ENCODE measurements at regions not wholly inside any gene's neighbourhood (a gene's known extent, or its start where the extent isn't known, plus 50 kb on each side); places are given as distances from the start of the nearest gene placed in this dataset.
A peak's percentile ranks its signal among the peaks of the same experiment; 100 is the strongest.
"Not testable (repeated sequence)": the region's sequence is repeated elsewhere in the genome, so short reads cannot be mapped to it uniquely, and the experiment has no call there.

GRCh38 chr4:180999217-180999616, 1244.0 kb upstream of the TENM3 start:
- in situ Hi-C loops (cut with MboI; ENCODE audit: low pct_unique_long_range_greater_than_20kb in 2 of 9, low sequenced_read_pairs in 9 of 9, unreplicated experiment in 9 of 9), result no loop called here
- Histone ChIP-seq H3K4me1 (replicated peaks in 1 of 2) (no peaks in the 10 kb centered on the region), H3K4me3 (no peak overlapping the region), H3K27ac (no peak overlapping the region)
- 0 to 50% (median 35%) methylated on average over 2 of the region's 2 CpGs; no CpG with 5 or more reads in 2 of the 10 experiments for WGBS, 10 experiments
- ATAC-seq (replicated peaks in 6 of 8), result no peak

- Histone ChIP-seq H3K4me3 (no peak overlapping the region), H3K27ac (no peak overlapping the region), H3K4me1 (replicated peaks in 1 of 2) (peaks cover 0 to 20% of the 10 kb centered on the region in 2 donors)
- 0 to 100% (median 92%) methylated on average over 1 to 4 of the region's 4 CpGs for WGBS, 10 experiments
- in situ Hi-C loops (cut with MboI; ENCODE audit: low pct_unique_long_range_greater_than_20kb in 2 of 9, low sequenced_read_pairs in 9 of 9, unreplicated experiment in 9 of 9), result no loop called here
- no peak for ATAC-seq (replicated peaks in 6 of 8)
Observed at GRCh38 chr4:181004056-181004455, 1239.1 kb upstream of the TENM3 start.

DNA sequence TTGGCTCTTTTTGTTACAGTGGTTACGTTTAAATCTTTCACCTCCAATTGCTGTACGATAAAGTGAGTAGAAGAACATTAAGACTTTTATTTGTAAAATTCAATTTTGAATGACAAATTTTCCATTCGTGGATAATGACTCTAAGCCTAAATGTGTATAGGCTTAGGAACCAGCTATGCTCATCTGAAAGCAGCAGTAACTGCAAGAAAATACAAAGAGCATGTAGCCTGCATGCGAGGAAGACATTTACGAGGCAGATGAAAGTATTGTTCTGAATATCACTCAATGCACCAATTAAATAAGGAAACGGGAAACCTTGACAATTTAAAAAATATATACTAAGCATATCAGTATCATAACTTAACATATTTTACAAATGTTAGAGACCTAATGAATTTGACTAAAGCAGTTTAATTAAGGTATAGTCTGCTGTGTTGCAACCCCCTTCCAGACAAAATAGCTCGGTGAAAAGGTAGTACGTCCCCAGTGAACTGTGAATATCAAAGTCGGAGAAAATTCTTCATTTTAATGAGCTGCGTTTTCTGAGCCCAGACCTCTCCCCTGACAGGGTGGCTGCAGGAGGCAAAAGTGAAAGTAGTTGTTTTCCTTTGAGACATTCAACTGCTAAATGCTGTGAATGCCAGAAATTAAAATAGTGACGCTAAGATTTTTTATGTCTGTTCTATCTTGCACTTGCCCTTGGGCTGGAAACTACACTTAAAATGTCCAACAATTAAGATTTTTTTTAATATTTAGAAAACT, 1236.5 kb upstream of the TENM3 start:
- Histone ChIP-seq H3K4me3 (no peak overlapping the region), H3K4me1 (replicated peaks in 1 of 2) (peaks cover 0 to 20% of the 10 kb centered on the region in 2 donors)
- WGBS, 10 experiments, result 0 to 56% (median 26%) methylated on average over 4 to 11 of the region's 11 CpGs

DNA sequence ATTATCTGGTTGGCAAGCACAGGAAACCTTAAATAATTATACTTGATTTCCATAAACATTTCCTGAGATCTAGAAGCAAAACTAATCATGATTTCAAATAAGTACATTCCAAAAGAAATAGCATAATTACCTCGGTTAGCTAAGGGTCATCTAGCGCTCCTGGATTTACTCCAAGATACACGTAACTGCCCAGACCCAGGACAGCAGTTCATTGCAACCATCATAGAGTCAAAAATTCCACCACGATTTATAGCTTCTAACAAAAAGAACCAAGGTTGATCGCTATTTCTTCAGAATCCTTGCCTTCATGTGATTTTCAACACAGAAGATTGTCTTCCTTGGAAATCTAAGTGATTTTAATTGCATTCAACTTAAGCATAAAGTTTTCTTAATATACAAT, 1235.5 kb upstream of the TENM3 start:
- Histone ChIP-seq H3K27ac (no peak overlapping the region), H3K4me3 (no peak overlapping the region), H3K4me1 (replicated peaks in 1 of 2) (peaks cover 0 to 20% of the 10 kb centered on the region in 2 donors)
- no peak for ATAC-seq (replicated peaks in 6 of 8)
- in situ Hi-C loops (cut with MboI; ENCODE audit: low pct_unique_long_range_greater_than_20kb in 2 of 9, low sequenced_read_pairs in 9 of 9, unreplicated experiment in 9 of 9), result no loop called here
- WGBS, 10 experiments, result 7 to 94% (median 88%) methylated on average over 3 to 5 of the region's 5 CpGs

More for the DNA sequence above, 1236.5 kb upstream of the TENM3 start:
- H3K27ac ChIP-seq, result no peak overlapping the region
- peak in 7 of 8 experiments; percentile 43 to 78 (median 51) for ATAC-seq (replicated peaks in 6 of 8)
- in situ Hi-C loops (cut with MboI; ENCODE audit: low pct_unique_long_range_greater_than_20kb in 2 of 9, low sequenced_read_pairs in 9 of 9, unreplicated experiment in 9 of 9), result no loop called here

GRCh38 chr4:181008164-181008563, 1235.0 kb upstream of the TENM3 start:
- H3K4me3 ChIP-seq, result no peak overlapping the region
- peaks cover 0 to 20% of the 10 kb centered on the region in 2 donors for H3K4me1 ChIP-seq (replicated peaks in 1 of 2)
- WGBS, 10 experiments, result 14 to 100% (median 66%) methylated on average over 1 to 4 of the region's 4 CpGs; no CpG with 5 or more reads in 2 of the 10 experiments
- H3K27ac ChIP-seq, result no peak overlapping the region
- in situ Hi-C loops (cut with MboI; ENCODE audit: low pct_unique_long_range_greater_than_20kb in 2 of 9, low sequenced_read_pairs in 9 of 9, unreplicated experiment in 9 of 9), result no loop called here
- ATAC-seq (replicated peaks in 6 of 8), result no peak

- H3K4me1 ChIP-seq (replicated peaks in 1 of 2), result no peaks in the 10 kb centered on the region
- in situ Hi-C loops (cut with MboI; ENCODE audit: low pct_unique_long_range_greater_than_20kb in 2 of 9, low sequenced_read_pairs in 9 of 9, unreplicated experiment in 9 of 9), result no loop called here
- no peak overlapping the region for H3K4me3 ChIP-seq
- WGBS, 10 experiments, result 8 to 91% (median 80%) methylated on average over 4 to 5 of the region's 5 CpGs
- no peak for ATAC-seq (replicated peaks in 6 of 8)
- no peak overlapping the region for H3K27ac ChIP-seq
Observed at GRCh38 chr4:181013162-181013561, 1230.0 kb upstream of the TENM3 start.

GRCh38 chr4:181017038-181017437, 1226.2 kb upstream of the TENM3 start:
- ATAC-seq (replicated peaks in 6 of 8), result no peak
- in situ Hi-C loops (cut with MboI; ENCODE audit: low pct_unique_long_range_greater_than_20kb in 2 of 9, low sequenced_read_pairs in 9 of 9, unreplicated experiment in 9 of 9), result no loop called here
- Histone ChIP-seq H3K4me1 (replicated peaks in 1 of 2) (no peaks in the 10 kb centered on the region), H3K27ac (no peak overlapping the region), H3K4me3 (no peak overlapping the region)
- 0 to 100% (median 91%) methylated on average over 1 to 5 of the region's 5 CpGs for WGBS, 10 experiments

- Histone ChIP-seq H3K4me3 (no peak overlapping the region), H3K27ac (no peak overlapping the region), H3K4me1 (replicated peaks in 1 of 2) (no peaks in the 10 kb centered on the region)
- ATAC-seq (replicated peaks in 6 of 8), result no peak
- WGBS, 10 experiments, result 17 to 93% (median 73%) methylated on average over 1 to 4 of the region's 4 CpGs
- in situ Hi-C loops (cut with MboI; ENCODE audit: low pct_unique_long_range_greater_than_20kb in 2 of 9, low sequenced_read_pairs in 9 of 9, unreplicated experiment in 9 of 9), result no loop called here
Observed at GRCh38 chr4:181018472-181018871, 1224.7 kb upstream of the TENM3 start.

DNA sequence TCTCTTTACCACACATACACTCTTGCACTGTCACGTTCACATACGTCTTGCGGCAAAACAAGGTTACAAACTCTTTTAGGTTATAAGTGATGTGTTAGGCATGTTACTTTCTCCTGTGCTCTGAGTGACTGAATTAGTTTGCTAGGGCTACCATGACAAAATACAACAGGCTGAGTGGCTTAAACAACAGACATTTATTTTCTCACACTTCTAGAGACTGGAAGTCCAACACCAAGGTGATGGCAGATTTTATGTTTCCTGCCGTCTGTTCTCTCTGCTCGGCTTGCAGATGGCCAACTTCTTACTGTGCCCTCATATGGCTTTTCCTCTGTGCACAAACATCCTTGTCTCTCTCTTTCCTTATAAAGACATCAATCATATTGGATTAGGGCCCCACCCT, 1224.3 kb upstream of the TENM3 start:
- 29 to 98% (median 77%) methylated on average over 1 to 5 of the region's 5 CpGs; no CpG with 5 or more reads in 3 of the 10 experiments for WGBS, 10 experiments
- no peak overlapping the region for H3K4me3 ChIP-seq
- no peaks in the 10 kb centered on the region for H3K4me1 ChIP-seq (replicated peaks in 1 of 2)
- H3K27ac ChIP-seq, result no peak overlapping the region
- in situ Hi-C loops (cut with MboI; ENCODE audit: low pct_unique_long_range_greater_than_20kb in 2 of 9, low sequenced_read_pairs in 9 of 9, unreplicated experiment in 9 of 9), result no loop called here
- no peak for ATAC-seq (replicated peaks in 6 of 8)

DNA sequence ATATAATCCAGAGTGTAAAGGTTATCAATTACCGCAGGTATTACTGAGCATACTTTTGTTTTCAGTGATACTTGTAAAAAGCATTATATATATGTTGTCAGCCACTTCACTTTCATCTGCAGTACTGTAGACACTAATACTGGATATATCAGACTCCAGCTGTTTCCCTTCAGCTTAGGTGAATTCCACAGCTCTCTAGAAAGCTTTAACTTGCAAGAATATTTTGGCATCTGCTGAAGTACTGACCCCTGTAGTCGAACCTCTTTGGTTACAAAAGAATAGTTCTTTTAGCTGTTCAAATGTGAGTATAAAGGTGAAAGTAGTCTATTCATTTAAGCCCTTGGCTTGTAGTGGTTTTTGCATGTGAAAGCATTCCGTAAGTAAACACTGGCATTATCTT, 1222.7 kb upstream of the TENM3 start:
- Histone ChIP-seq H3K4me3 (no peak overlapping the region), H3K4me1 (replicated peaks in 1 of 2) (no peaks in the 10 kb centered on the region), H3K27ac (no peak overlapping the region)
- in situ Hi-C loops (cut with MboI; ENCODE audit: low pct_unique_long_range_greater_than_20kb in 2 of 9, low sequenced_read_pairs in 9 of 9, unreplicated experiment in 9 of 9), result no loop called here
- no peak for ATAC-seq (replicated peaks in 6 of 8)
- WGBS, 10 experiments, result 17 to 96% (median 69%) methylated on average over 1 to 3 of the region's 3 CpGs

DNA sequence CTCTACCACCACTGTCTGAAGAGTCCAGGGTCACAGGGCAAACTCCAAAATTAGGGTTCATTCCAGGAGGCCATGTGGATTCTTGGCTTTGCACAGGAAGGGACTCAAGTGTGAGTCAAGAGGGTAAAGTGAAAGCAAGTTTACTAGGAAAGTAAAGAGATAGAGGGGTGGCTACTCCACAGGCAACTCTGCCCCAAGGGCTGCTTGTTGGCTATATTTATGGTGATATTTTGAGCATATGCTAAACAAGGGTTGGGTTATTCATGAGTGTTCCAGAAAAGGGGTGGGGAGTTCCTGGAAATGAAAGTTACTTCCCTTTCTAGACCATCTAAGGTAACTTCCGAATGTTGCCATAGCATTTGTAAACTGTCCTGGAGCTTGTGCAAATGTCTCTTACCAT, 1222.0 kb upstream of the TENM3 start:
- Histone ChIP-seq H3K4me1 (replicated peaks in 1 of 2) (no peaks in the 10 kb centered on the region), H3K27ac (no peak overlapping the region), H3K4me3 (no peak overlapping the region)
- in situ Hi-C loops (cut with MboI; ENCODE audit: low pct_unique_long_range_greater_than_20kb in 2 of 9, low sequenced_read_pairs in 9 of 9, unreplicated experiment in 9 of 9), result no loop called here
- WGBS, 10 experiments, result 0 to 100% (median 82%) methylated on average over 1 of the region's 1 CpG; no CpG with 5 or more reads in 2 of the 10 experiments
- peak in 3 of 8 experiments; percentile 98 to 99 (median 99) for ATAC-seq (replicated peaks in 6 of 8)

- ATAC-seq (replicated peaks in 6 of 8), result peak in 2 of 8 experiments; percentile 49 to 50
- in situ Hi-C loops (cut with MboI; ENCODE audit: low pct_unique_long_range_greater_than_20kb in 2 of 9, low sequenced_read_pairs in 9 of 9, unreplicated experiment in 9 of 9); H3K4me1 ChIP-seq (replicated peaks in 1 of 2); H3K4me3 ChIP-seq; H3K27ac ChIP-seq: not testable (repeated sequence)
- whole genome bisulfite sequencing, 10 experiments, result 0 to 100% (median 92%) methylated on average over 1 to 10 of the region's 14 CpGs
Observed at GRCh38 chr4:181030135-181030921, 1212.9 kb upstream of the TENM3 start.

GRCh38 chr4:181030961-181031360, 1212.2 kb upstream of the TENM3 start:
- Histone ChIP-seq H3K27ac (no peak overlapping the region), H3K4me1 (replicated peaks in 1 of 2) (no peaks in the 10 kb centered on the region), H3K4me3 (no peak overlapping the region)
- in situ Hi-C loops (cut with MboI; ENCODE audit: low pct_unique_long_range_greater_than_20kb in 2 of 9, low sequenced_read_pairs in 9 of 9, unreplicated experiment in 9 of 9), result no loop called here
- 0 to 100% (median 89%) methylated on average over 1 to 5 of the region's 7 CpGs; no CpG with 5 or more reads in 3 of the 10 experiments for WGBS, 10 experiments
- peak in 2 of 8 experiments; percentile 87 to 88 for ATAC-seq (replicated peaks in 6 of 8)
